Body of pancreas (tissue), 4 donors: ENCODE measurements at regions not wholly inside any gene's neighbourhood (a gene's known extent, or its start where the extent isn't known, plus 50 kb on each side); places are given as distances from the start of the nearest gene placed in this dataset.

Experiments used
- ATAC-seq: fragments of 150-250 bp; one replicate; pipeline ENCODE4 v1.9.1; 2016
- DNase-seq, 4 donors: peaks; one replicate each; pipeline ENCODE4 v3.0.0-alpha.2; 2019
- H3K27ac ChIP-seq, 4 donors: fragments of 200-600 bp; sonication (generic); 1 replicate in 3 of 4; 2 replicates in 1 of 4; pipeline versions ENCODE4 v1.5.1 to v1.6.1; 2016 to 2019; ENCODE audit warnings: mild to moderate bottlenecking in 1 of 4, mixed read lengths in 1 of 4, moderate library complexity in 1 of 4
- H3K27me3 ChIP-seq, 2 donors: fragments of 200-600 bp; sonication (generic); one replicate each; pipeline ENCODE4 v1.6.0; 2016; ENCODE audit warnings: mild to moderate bottlenecking in 1 of 2
- H3K36me3 ChIP-seq, 2 donors: fragments of 200-600 bp; sonication (generic); replicated peaks in 1 of 2; 2 replicates each; pipeline ENCODE4 v1.5.1; 2016; ENCODE audit warnings: low read depth in 2 of 2; ENCODE audit not compliant: insufficient read depth in 1 of 2
- H3K4me1 ChIP-seq: fragments of 200-600 bp; sonication (generic); one replicate; pipeline ENCODE4 v1.6.0; 2016
- H3K4me3 ChIP-seq, 2 donors: fragments of 200-600 bp; sonication (generic); 1 replicate in 1 of 2; 2 replicates in 1 of 2; pipeline ENCODE4 v1.5.1; 2016 to 2019
- H3K9me3 ChIP-seq, 3 donors: fragments of 200-600 bp; sonication (generic); 1 replicate in 2 of 3; 2 replicates in 1 of 3; pipeline ENCODE4 v1.5.1; 2016
- POLR2A ChIP-seq, 3 donors: fragments of 450-650 bp; IDR thresholded peaks; one replicate each; pipeline ENCODE4 v1.6.1; 2016; ENCODE audit warnings: antibody characterized with exemption in 3 of 3, mild to moderate bottlenecking in 2 of 3
- WGBS, 2 donors: methylation state at CpG; one replicate each; pipeline ENCODE4 v1.1.5; 2017; 5-methylcytosine and 5-hydroxymethylcytosine counted together
- intact Hi-C: fragments of 100-400 bp; cut with DNase I; formaldehyde crosslinking; loops from one replicate; pipeline ENCODE4 v1.15.1; 2023
- TF ChIP-seq, protein P1 (sequence below), 7 experiments: fragments of 450-650 bp in 4 of 7; fragments of 200-600 bp in 3 of 7; sonication (generic) in 3 of 7; IDR thresholded peaks; one replicate each; pipeline ENCODE4 v1.5.1; 2016 to 2019; ENCODE audit warnings: antibody characterized with exemption in 7 of 7

DNA sequence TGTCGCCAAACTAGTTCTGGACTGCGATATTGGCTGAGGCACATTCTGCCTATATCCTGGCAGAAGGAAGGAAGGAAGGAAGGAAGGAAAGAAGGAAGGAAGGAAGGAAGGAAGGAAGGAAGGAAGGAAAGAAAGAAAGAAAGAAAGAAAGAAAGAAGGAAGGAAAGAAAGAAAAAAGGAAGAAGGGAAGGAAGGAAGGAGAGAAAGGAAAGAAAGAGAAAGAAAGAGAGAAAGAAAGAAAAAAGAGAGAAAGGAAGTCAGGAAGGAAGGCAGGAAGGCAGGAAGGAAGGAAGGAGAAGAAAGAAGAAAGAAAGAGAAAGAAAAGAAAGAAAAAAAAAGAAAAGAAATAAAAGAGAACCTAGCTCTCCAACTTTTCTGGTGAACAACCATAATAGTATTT is 587.1 kb downstream of the RBFOX1 start:
- TF ChIP-seq, protein P1, sequence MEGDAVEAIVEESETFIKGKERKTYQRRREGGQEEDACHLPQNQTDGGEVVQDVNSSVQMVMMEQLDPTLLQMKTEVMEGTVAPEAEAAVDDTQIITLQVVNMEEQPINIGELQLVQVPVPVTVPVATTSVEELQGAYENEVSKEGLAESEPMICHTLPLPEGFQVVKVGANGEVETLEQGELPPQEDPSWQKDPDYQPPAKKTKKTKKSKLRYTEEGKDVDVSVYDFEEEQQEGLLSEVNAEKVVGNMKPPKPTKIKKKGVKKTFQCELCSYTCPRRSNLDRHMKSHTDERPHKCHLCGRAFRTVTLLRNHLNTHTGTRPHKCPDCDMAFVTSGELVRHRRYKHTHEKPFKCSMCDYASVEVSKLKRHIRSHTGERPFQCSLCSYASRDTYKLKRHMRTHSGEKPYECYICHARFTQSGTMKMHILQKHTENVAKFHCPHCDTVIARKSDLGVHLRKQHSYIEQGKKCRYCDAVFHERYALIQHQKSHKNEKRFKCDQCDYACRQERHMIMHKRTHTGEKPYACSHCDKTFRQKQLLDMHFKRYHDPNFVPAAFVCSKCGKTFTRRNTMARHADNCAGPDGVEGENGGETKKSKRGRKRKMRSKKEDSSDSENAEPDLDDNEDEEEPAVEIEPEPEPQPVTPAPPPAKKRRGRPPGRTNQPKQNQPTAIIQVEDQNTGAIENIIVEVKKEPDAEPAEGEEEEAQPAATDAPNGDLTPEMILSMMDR (IDR thresholded peaks at IDR 0.05): no peak
- no peak for TF ChIP-seq POLR2A (IDR thresholded peaks at IDR 0.05)
- Histone ChIP-seq H3K27me3 (no peaks in the 10 kb centered on the region), H3K36me3 (no peaks in the 10 kb centered on the region), H3K4me1 (no peaks in the 10 kb centered on the region), H3K4me3 (no peak overlapping the region), H3K27ac (no peak overlapping the region), H3K9me3 (no peaks in the 10 kb centered on the region)
- intact Hi-C loops: no loop called here
- DNase-seq: no peak
- no peak for ATAC-seq
- 65 to 86% methylated on average over 2 of the region's 2 CpGs for WGBS, 2 donors

DNA sequence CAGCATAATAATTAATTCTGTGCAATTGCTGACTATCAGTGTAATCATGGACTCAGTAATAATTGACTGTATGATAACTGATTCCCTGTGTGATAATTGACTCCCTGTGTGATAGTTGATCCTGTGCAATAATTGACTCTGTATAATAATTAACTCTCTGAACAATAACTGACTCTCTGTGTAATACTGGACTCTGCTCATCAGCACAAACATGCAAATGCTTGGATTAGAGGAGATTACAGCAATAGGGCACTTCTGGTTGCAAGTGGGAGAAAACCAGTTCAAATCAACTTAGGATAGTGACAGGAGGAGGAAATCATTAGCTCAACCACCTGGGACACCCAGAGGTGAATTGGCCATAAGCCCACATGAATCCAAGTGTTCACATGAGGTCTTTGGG is 582.1 kb downstream of the RBFOX1 start:
- TF ChIP-seq POLR2A (IDR thresholded peaks at IDR 0.05): no peak
- intact Hi-C loops: no loop called here
- Histone ChIP-seq H3K27me3 (peaks cover 0 to 3% of the 10 kb centered on the region in 2 donors), H3K9me3 (no peaks in the 10 kb centered on the region), H3K27ac (no peak overlapping the region), H3K4me1 (no peaks in the 10 kb centered on the region), H3K36me3 (no peaks in the 10 kb centered on the region), H3K4me3 (no peak overlapping the region)
- ATAC-seq (no peak), DNase-seq (no peak)

DNA sequence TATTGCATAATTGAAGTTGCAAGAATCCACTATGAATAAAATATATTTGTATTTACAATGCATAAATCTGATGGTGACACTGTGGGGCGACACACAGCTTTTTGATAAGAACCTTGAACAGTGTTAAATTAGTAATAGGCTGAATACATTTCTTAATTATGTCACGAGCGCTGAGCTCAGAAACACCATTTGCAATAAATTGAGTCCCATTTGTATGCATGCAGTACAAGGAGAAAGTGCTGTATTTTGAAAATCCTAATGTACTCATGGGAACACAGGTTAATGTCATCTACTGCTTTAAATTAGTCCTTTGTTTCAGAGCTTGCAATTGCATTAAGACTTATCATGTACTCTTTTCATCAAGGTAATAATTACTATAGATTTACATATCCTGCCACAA is 579.5 kb downstream of the RBFOX1 start:
- H3K27ac ChIP-seq: no peak overlapping the region
- peaks cover 0 to 3% of the 10 kb centered on the region in 2 donors for H3K27me3 ChIP-seq
- TF ChIP-seq, protein P1 (IDR thresholded peaks at IDR 0.05): no peak
- TF ChIP-seq POLR2A (IDR thresholded peaks at IDR 0.05): no peak
- no peak overlapping the region for H3K4me3 ChIP-seq
- no peaks in the 10 kb centered on the region for H3K4me1 ChIP-seq
- H3K9me3 ChIP-seq: no peaks in the 10 kb centered on the region
- H3K36me3 ChIP-seq: no peaks in the 10 kb centered on the region
- ATAC-seq (no peak), DNase-seq (no peak)
- intact Hi-C loops: no loop called here
- WGBS, 2 donors: 74% methylated on average over 3 of the region's 3 CpGs

DNA sequence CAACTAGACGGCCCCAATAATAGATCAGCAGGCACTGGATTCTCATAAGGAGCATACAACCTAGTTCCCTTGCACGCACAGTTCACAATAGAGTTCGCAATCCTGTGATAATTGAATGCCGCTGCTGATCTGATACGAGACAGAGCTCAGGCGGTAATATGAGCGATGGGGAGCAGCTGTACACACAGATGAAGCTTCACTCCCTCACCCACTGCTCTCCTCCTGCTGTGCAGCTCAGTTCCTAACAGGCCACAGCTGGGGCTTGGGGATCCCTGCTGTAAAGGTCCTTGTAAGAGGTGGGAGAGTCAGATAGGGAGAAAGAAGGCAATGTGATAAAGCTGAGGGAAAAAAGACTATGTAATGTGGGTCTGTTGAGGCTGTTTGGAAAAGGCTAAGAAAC is 577.5 kb downstream of the RBFOX1 start:
- H3K9me3 ChIP-seq: no peaks in the 10 kb centered on the region
- 41 to 57% methylated on average over 7 of the region's 7 CpGs for WGBS, 2 donors
- no peak overlapping the region for H3K27ac ChIP-seq
- no peaks in the 10 kb centered on the region for H3K4me1 ChIP-seq
- H3K36me3 ChIP-seq: no peaks in the 10 kb centered on the region
- TF ChIP-seq POLR2A (IDR thresholded peaks at IDR 0.05): no peak
- TF ChIP-seq, protein P1 (IDR thresholded peaks at IDR 0.05): no peak
- H3K4me3 ChIP-seq: no peak overlapping the region
- intact Hi-C loops: no loop called here
- ATAC-seq (no peak), DNase-seq (no peak)
- peaks cover 0 to 3% of the 10 kb centered on the region in 2 donors for H3K27me3 ChIP-seq

DNA sequence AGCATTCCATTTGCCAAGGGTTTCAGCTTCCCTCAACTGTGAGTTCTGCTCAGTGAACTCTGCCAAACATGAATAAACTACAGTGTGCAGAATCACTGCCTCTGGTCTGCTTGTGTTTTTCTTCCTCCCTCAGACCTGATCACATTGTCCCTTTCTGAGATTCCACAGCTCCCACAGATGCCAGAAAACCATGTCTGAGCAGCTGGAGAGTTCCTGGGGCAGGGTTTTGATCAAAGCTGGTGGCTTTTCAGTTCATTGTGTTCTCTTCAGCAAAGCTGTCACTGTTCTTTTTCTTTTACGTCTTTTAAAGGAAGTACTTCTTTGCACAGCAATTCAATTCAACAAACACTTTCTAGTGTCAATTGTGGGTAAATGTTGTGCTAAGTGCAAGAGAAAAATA is 555.8 kb downstream of the RBFOX1 start:
- no peaks in the 10 kb centered on the region for H3K9me3 ChIP-seq
- H3K27ac ChIP-seq: no peak overlapping the region
- ATAC-seq (no peak), DNase-seq (no peak)
- no peaks in the 10 kb centered on the region for H3K27me3 ChIP-seq
- intact Hi-C loops: no loop called here
- TF ChIP-seq, protein P1 (IDR thresholded peaks at IDR 0.05): no peak
- no peak for TF ChIP-seq POLR2A (IDR thresholded peaks at IDR 0.05)
- no peaks in the 10 kb centered on the region for H3K4me1 ChIP-seq
- H3K4me3 ChIP-seq: no peak overlapping the region
- no peaks in the 10 kb centered on the region for H3K36me3 ChIP-seq
- WGBS, 2 donors: 3 to 6% methylated on average over 1 of the region's 1 CpG
